HG03432 (cell line): ENCODE measurements at regions not wholly inside any gene's neighbourhood (a gene's known extent, or its start where the extent isn't known, plus 50 kb on each side); places are given as distances from the start of the nearest gene placed in this dataset.
"Not testable (repeated sequence)": the region's sequence is repeated elsewhere in the genome, so short reads cannot be mapped to it uniquely, and the experiment has no call there.

Experiments
- ATAC-seq: cut with Tn5 transposase; IDR thresholded peaks from one replicate; pipeline ENCODE4 v1.9.1; 2021; ENCODE audit warnings: mild to moderate bottlenecking, moderate library complexity; ENCODE audit not compliant: unreplicated experiment

DNA sequence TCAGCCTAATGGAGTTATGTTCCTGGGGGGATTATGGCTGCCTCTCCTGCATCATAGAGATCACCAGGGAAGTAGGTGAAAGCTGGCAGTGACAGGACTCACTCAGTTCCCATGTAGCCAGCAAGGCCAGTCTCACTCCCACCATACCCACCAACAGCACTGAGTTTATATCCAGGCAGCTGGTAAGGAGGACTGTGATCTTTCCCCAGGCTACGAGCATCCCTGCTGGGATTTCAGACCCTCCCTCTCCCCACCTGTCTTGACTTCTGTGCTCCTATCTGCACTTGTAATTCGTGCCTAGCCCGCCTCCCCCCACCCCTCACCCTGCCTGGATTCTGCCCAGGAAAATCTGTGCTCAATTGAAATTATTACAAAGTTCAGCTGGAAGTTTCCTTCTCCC, 499.1 kb upstream of the NUDT12 start:
- ATAC-seq, result no peak

DNA sequence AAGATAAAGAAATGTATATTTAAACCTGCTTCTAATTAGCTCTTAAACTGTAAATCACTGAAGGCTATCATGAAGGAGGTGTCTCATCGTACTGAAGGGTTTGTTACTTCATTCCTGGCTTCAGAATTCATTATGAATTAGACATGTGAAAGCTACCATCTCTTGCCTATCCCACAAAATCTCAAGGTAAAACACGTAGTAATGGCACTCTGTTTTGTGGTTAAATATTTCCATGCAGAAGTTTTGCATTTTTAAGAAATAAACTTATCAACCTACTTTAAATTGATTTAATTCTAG, 490.7 kb upstream of the NUDT12 start:
- no peak for ATAC-seq

DNA sequence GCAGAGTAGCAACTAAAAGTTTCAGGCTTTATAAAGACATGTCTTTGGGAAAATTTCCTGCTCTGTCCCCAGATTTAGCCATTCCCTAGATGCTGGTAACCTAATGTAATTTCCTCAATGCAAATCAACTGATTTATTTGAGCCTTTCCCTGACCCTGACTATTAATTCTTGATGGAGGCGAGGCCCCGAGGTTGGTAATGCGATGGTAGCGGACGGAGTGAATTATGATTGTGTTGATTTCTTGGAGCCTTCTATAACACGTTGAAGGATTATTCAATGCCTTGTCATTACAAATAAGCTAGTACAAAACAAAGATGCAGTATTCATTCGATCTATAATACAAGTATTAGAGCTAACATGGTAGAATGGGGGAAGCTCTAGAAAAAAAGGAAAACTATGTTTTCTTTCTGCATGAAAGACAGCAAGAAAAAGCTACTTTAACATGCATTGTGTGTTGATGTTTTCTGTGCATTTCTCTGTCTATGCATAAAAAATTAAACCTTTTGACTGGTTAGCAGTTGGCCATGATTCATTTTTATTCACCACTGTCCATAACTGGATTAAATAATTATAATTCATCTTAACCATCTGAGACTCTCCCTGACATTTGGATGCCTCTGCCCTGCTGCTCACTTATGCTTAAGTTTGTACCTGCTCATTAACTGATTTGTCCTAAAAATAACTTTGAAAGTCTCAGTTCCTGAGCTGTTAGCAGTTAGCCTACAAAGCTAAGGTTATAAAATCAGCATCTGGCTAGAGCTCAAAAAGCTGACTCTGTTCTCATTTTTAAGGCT, 490.2 kb upstream of the NUDT12 start:
- no peak for ATAC-seq

DNA sequence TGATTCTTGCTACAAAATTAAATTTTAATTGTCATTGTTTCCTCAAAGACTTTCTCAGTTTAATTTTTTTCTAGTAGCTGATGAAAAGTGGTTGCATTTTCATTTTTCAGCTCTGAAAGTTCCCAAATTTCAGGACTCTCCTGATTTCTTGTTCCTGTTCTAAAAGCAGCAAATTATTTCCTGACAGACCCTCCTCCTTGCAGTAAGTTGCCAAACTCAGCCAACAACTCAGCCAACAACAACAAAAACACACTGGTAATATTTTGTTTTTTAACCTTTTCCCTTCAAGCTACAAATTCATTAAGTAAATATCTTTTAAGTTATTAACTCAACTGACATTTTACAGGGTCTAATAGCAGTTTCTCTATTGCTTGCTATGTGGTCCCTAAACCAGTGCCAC, 487.8 kb upstream of the NUDT12 start:
- ATAC-seq, result no peak

DNA sequence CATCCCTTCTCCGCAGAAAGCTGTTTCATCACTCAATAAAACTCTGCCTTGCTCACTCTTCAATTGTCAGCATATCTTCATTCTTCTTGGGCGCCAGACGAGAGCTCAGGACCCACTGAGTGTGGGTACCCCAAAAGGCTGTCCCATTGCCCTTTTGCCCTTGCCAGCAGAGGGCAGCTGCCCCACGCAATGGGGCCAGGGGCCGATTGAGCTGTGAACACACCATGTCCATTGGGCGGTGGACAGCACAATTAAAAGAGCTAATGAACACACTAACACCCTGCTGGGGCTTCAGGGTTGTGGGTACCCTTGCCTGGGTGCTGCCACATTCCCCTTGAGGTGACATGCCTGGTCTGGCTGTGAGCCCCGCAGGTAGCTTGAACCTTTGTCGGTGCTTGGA, 487.2 kb upstream of the NUDT12 start:
- no peak for ATAC-seq

DNA sequence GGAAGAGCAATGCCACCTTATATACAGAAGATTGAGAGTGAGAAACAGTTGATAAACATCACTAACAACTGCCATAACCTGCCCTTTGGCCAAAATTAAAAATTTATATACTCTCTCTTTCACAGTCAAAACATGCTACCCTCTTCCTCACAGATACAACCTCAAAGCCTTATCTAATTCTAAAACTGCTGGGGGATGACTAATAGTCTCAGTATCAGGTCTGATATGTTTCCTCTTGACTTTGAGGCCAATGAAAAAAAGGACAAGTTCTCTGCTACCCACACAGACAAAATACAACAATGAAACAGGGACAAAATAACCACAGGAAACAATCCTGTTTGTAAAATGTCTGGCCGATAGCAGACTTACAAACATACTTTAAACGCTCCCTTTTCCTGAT, 485.6 kb upstream of the NUDT12 start:
- ATAC-seq, result peak; percentile 92

DNA sequence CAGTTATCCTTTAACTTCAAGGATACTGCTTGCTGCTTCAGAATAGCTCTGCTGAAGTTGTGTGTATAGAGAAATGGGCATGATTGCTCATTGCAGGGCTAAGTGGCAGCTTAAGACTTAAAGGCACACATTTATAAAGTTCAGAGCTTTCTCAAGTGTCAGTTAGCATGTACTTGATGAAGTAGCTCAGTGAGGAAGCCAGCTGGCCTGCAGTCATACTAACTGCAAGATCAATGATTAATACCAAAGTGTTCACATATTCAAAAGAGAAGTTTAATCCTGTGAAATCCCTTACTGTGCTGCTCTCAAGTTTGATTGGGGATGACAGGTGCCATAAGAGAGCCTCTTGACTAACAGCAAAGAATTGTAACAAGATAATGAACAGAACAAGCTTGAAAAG, 483.4 kb upstream of the NUDT12 start:
- no peak for ATAC-seq

DNA sequence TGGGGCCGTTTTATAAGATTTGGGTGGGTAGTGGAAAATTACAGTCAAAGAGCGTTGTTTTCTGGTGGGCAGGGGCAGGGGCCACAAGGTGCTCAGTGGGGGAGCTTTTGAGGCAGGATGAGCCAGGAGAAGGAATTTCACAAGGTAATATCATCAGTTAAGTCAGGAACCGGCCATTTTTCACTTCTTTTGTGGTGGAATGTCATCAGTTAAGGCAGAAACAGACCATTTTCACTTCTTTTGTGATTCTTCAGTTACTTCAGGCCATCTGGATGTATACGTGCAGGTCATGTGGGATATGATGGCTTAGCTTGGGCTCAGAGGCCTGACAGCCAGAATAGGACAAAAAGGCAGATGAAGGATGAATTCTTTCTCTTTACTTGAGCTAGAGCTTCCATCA, 477.3 kb upstream of the NUDT12 start:
- not testable (repeated sequence) for ATAC-seq

DNA sequence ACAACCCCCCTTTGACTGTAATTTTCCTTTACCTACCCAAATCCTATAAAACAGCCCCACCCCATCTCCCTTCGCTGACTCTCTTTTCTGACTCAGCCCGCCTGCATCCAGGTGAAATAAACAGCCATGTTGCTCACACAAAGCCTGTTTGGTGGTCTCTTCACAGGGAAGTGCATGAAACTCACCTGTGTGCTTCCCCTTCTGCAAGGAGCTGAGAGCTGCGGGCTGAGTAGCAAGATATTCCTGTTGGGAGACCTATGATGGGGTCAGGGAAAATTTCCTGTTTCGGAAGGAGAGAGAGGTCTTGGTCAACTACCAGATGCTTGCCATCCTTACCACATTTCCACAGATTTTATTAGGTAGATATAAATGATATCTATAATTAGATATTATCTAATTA, 474.5 kb upstream of the NUDT12 start:
- not testable (repeated sequence) for ATAC-seq

DNA sequence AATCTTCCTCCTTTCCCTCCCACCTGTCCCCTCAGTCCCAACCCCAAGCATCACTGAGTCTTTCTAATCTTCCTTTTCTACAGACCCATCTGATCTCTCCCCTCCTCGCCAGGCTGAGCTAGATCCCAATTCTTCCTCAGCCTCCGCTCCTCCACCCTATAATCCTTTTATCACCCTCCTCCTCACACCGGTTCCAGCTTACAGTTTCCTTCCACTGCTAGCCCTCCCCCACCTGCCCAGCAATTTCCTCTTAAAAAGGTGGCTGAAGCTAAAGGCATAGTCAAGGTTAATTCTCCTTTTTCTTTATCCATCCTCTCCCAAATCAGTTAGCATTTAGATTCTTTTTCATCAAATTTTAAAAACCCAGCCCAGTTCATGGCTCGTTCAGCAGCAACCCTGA, 470.6 kb upstream of the NUDT12 start:
- ATAC-seq, result not testable (repeated sequence)

DNA sequence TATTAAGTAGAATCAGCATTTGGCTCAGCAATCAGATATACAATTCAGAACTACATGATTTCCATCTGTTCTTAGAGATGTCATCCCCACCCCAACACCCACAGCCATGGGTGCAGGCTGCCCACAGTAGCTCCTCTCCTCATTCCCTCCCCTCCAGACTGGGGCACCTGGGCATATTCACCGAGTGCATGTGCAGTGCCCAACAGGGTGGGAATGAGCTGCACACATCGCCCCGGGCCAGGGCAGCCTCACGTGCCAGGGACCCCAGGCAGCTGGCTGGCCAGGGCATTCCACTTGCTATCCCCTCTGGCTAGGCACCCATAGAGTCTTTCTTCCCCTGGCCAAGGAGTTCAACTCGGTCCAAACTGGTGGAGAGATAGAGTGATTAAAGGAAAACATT, 461.9 kb upstream of the NUDT12 start:
- no peak for ATAC-seq

DNA sequence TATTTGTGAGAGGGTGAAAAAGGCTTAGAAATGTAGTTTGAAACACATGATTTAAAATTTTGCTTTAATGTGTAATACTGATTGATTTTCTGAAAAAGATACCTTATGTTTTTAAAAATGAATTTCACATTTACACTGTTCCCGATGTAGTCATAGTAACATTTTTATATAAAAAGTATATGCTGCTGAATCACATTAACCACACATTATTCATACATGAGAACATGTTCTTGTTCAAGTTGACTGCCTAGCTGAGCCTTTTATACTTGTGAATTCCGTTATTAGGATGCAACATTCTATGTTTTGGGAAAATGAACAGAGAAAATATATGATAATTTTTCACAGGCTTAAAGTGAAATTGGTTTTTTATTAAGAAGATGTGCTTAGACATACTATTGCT, 461.1 kb upstream of the NUDT12 start:
- no peak for ATAC-seq

DNA sequence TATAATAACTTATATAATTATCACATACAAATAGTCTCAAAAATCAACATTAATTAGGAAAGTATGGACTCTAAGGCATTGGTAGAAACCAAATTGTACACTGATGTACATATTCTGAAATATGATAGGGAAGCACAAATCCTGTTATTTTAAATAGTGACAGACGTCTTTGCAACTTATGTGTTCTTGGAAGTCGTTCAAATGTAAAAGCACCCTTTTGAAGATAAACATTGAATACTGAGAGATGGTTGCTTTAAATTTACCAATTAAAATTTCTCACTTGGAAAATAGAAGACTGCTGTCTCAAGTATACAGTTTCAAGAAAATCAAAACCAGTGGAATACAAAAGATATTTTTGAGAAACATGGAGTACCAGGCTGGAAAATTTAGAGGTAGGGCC, 457.4 kb upstream of the NUDT12 start:
- ATAC-seq, result no peak

DNA sequence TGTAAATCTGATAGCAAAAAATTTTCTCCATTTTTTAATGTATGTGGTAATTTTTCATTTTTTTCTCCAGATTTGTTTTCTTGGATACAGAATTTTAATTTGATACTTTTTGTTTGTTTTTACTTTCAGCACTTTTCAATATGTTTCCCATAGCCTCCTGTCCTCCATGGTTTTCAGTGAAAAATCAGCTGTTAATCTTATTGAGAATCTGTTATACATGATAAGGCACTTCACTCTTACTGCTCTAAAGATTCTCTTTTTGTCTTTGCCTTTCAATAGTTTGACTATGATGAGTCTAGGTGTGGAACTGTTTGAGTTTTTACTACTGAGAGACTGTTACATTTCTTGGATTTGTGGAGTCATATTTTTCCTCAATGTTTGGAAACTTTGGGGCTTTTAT, 455.7 kb upstream of the NUDT12 start:
- no peak for ATAC-seq

DNA sequence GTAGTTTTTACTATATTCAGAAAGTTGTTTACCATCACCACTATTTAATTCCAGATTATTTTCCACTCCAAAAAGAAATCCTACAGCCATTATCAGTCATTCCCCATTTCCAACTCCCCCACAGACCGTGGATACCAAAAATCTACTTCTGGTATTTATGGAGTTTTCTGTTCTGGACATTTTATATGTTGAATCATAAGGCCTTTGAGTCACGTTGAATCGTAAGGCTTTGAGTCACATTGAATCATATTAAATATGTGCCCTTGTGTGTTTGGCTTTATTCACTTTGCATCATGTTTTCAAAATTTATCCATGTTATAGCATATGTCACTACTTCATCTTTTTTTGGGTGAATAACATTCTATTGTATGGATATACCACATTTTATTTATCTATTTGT, 454.1 kb upstream of the NUDT12 start:
- ATAC-seq, result no peak

DNA sequence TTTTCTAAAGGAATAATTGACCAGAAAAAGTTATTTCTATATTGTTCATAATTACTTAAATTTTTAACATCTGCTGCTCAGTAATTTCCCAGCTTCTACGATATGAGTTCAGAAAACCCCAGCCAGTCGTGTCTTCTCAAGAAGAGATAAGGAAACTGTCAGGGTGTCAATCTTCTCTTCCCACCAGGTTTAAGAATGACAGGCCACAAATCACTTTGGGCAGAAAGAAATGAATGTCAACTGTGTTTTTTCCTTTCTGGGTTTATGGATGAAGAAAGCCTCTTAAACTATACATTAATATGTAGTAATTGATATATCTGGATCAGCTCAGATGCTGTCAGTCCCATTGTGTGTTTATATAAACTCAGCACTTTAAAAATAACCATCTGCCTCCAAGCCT, 453.2 kb upstream of the NUDT12 start:
- no peak for ATAC-seq

DNA sequence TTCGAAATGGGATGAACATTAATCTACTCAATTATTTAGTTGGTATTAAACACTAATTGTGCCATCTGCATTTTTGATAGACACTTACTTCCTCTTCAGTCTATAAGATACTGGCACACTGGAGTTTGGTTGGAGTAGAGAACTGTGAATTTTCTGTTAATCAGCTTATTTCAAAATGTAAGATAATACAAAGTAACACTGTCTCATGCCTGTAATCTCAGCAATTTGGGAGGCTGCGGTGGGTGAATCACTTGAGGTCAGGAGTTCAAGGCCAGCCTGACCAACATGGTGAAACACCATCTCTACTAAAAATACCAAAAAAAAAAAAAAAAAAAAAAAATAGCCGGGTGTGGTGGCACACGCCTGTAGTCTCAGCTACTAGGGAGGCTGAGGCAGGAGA, 440.2 kb upstream of the NUDT12 start:
- not testable (repeated sequence) for ATAC-seq

DNA sequence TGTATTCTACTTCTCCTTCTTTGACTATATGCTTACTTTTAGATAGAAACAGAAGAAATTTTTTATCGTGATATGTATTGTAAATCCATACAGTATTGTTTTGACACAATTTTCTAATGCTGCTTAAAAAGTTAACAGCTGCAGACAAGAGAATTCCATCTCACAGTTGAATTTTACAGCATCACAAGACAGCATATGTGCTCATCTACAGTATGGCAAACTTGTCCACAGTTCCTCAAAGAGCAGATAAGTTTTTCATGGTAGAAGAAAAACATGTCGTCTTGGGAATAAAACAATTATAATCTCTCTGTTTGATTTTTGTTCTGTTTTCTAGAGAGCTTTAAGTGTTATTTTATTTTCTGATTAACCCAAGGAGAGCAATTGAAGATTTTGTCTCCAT, 438.5 kb upstream of the NUDT12 start:
- ATAC-seq, result no peak

DNA sequence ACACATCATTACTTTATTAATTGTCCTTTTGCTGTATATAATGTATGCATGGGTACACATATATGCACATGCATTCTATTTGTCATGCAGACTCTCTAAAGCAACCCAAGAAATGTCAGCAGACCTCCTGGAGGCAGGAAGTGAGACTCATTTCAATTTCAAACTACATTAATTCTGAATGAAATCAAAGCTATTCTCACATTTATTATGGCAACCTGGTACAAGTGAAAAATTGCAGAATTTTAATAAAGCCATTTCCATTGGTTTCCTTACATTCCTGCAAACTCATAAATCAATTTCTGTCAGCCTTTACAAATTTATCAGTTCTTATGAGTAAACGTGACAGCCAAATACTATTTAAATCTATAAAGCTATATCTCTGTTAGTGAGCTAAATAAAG, 430.4 kb upstream of the NUDT12 start:
- ATAC-seq, result no peak

DNA sequence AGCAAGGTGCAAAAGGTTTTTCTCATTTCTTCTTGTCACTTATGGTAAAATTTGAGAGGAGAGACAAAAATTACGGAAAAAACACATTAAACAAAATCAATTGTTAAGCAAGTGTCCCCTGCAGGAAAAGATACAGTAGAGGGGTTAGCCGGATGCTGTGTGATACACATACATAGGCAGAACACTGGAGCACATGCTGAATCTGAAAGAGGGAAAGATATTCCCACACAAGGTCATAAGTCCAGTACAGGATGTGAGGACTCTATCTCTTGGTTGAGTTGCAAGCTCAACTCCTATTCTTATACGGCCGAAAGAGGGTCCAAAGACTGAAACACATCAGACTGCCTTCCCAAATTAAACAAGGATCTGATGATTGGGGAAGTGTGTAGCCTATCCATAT, 427.5 kb upstream of the NUDT12 start:
- no peak for ATAC-seq

DNA sequence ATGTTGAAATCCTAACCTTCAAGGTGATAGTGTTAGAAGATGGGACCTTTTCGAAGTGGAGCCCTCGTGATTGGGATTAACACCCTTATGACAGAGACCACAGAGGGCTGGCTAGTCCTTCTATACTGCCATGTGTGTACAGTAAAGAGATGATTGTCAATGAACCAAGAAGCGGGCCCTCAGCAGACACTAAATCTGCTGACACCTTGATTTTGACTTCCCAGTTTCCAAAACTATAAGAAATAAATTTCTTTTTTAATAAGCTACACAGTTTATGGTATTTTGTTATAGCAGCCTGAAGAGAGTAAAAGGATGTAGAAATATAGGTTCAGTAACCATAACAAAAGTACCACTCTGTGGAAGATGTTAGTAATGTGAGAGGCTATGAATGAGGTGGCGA, 419.0 kb upstream of the NUDT12 start:
- no peak for ATAC-seq

DNA sequence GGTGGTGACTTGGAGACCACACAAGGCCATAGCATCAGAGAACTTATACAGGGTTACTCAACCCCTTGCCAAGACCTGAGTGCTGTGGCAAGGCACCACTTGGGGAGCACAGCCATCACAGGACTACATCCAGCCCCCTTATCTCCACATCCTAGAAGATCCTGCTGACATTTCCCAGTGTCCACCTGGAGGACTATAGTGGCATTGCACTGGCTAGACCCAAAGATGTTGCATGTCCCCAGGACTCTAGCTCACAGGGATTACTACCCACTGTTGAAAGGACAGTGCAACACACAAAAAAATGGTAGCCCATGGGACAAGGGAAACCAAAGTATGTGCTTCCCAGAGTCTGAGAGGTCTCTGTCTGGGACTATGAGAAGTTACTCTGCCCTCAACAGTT, 411.1 kb upstream of the NUDT12 start:
- ATAC-seq, result no peak

DNA sequence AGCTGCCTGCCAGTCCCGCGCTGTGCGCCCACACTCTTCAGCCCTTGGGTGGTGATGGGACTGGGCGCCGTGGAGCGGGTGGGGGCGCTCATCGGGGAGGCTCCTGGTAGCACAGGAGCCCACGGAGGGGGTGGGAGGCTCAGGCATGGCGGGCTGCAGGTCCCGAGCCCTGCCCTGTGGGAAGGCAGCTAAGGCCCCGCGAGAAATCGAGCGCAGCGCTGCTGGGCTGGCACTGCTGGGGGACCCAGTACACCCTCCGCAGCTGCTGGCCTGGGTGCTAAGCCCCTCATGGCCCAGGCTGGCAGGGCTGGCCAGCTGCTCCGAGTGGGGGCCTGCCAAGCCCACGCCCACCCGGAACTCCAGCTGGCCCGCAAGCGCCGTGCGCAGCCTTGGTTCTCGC, 403.7 kb upstream of the NUDT12 start:
- not testable (repeated sequence) for ATAC-seq
